ELR (cell line): ENCODE measurements at regions not wholly inside any gene's neighbourhood (a gene's known extent, or its start where the extent isn't known, plus 50 kb on each side); places are given as distances from the start of the nearest gene placed in this dataset.

ENCODE experiments used
- DNase-seq: peaks from one replicate; pipeline ENCODE4 v3.0.0-alpha.2; 2015; ENCODE audit warnings: low read depth

GRCh38 chr10:78620985-78621799 is 447.6 kb upstream of the ZMIZ1 start:
- no peak for DNase-seq

DNA sequence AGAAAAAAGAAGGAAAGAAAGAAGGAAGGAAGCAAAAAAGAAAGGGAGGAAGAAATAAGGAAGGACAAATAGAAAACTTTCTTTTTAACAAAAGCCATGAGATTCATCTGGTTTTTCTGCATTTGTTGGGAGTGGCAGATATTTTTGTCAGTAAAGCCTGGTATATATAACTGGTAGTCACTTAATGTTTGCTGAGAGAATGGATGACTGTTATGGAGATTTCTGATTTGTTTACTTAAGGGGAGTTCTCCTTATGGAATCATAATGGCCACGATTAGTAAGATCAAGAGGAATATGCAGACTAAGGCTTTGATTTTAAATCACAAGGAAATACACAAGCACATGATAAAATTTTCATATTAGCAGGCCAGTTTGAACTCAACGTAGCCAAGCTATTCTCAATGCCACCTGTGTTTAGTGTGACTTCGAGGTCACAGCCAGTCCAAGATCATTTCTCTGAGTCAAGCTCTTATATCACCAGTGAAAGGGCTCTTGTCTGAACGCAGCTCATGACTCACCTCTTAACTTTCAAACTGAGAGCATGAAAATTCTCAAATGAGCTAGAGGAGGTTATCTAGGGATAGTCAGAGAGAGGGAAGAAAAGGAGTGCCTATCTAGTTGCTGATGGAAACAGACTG is 445.1 kb upstream of the ZMIZ1 start:
- peak; percentile 70 for DNase-seq

DNA sequence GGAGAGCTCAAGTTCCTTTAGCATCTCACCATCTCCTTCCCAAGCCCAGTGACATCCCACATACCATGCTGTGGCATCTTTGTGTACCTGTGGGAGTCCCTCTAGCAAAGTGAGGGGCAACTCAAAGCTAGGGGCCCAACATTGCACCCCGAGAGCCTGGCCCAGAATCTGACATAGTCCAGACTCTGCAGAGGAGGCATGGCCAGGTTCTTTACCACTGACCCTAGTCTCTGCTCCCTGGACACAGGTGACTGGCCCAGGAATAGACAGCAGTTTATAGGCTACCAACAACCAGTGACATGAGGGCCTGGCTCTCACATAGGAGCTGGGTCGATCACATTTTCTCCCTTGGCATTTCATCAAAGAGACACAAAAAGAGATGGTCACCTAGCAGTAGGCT is 444.0 kb upstream of the ZMIZ1 start:
- DNase-seq = no peak

DNA sequence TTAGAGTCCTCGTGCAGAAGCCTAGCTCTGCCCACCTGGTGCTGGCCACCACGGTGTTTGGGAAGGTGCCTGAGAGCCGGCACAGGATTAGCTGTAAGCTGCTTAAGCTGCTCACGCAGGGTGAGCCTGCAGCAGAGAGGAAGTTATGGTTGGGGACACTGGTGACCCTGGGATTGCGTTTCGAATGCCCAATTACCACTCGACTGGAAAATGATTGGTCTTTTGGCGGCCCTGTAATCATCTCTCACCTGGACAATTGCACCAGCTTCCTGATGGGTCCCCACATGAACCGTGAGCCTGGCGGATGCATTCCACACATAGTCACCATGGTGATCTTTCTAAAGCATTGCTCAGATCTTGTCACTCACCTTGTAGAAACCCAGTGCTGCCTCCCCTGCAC is 442.3 kb upstream of the ZMIZ1 start:
- no peak for DNase-seq

DNA sequence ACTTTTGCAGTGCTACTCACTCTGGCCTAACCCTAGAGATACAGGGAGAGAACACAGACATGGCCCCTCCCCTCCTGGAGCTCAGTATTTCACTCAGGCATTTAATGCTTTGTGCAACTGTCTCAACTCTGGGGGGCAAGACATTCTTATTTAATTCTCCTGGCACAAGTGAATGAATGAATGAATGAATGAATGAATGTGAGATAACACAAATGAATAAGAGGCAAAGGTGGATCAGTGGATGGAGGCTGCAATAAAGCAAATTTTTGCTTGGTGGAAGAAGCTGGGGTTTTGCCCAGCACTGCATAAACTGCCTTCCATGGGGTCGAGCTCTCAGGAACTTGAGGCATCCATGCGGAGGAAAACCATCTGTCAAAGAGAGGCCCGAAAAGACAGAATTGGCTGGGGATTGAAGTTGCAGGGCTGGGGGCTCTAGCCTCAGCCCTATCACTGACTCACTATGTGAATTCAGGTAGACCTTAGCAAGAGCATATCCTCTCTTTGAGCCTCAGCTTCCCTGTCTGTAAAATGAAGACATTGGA is 441.4 kb upstream of the ZMIZ1 start:
- DNase-seq = no peak

- DNase-seq = no peak
These were observed 439.8 kb upstream of the ZMIZ1 start for GRCh38 chr10:78628976-78629375.

- no peak for DNase-seq
These were observed 439.0 kb upstream of the ZMIZ1 start for GRCh38 chr10:78629773-78630172.

- DNase-seq = no peak
These were observed 437.6 kb upstream of the ZMIZ1 start for GRCh38 chr10:78630944-78631838.

DNA sequence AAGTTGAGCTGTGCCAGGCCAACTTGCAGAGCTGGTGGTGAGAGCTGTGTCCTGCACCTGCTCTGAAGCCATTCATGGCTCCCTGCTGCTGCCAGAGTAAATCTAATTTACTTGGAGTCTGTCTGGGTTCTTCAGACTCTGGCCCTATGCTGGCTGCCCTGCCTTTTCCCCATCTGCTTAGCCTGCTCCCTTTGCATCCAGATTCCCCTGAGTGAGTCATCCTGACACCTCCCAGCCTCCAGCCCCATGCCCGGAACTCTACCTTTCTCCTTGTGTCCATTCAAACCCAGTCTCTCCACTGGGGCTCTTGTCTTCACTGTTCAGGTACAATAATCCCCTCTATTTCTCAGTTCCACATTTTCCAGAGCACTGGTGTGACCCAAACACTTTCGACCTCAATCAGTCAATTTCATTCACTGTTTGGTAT is 434.4 kb upstream of the ZMIZ1 start:
- peak; percentile 18 for DNase-seq

GRCh38 chr10:78634835-78635234 is 433.9 kb upstream of the ZMIZ1 start:
- no peak for DNase-seq

DNA sequence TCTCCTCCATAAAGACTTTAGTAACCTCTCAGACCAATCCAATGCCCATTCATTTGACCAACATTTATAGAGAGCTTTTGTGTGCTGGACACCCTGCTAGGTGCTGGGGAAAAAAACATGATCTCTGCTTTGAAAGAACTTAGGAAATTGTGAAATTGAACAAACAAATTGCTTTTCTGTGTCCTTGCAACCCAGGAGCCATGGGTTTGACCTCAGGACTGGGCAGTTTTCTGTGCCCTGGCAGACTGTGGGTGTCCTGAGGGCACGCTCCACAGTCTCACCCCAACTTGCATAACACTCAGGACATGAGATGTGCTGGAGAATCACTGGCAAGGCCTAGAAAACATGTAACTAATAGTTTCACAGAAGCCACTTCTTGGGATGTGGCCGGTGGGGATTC is 429.1 kb upstream of the ZMIZ1 start:
- DNase-seq = no peak

DNA sequence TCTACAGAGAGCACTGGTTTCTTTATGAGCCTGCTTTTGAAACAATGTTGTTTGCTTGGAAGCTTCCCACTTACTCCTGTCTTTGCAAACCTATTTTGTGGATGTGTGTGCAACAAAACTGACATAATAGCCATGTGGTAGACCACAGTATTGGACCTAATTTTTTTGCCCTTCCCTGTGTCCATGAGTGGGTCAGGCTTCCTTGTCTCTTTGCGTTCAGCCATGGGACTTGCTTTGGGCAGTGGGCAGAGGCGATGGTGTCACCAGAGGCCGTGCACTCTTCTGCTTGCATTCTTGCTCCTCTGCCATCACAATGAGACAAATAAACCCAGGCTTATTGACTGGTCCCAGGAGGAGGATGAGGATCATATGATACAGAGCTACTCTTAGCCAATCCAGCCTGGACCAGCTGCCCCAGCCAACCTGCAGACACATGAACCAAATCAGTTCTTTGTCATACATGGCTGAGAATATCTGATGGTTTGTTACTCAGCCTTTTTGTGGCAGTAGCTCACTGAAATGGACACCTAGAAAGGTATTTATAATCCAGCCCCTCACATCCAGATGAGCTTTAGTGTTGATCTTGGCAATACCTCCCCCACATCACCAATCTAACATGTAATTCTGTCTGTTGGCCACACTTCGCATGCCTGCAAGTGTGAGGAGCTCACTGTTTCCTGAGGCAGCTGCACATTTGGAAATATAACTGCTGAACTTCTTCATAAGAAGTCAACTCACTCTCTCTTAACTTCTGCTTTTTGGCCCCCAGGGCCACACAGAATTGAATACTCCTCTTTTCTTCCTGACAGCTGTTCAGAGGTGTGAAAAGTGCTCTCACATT is 427.8 kb upstream of the ZMIZ1 start:
- DNase-seq = no peak

DNA sequence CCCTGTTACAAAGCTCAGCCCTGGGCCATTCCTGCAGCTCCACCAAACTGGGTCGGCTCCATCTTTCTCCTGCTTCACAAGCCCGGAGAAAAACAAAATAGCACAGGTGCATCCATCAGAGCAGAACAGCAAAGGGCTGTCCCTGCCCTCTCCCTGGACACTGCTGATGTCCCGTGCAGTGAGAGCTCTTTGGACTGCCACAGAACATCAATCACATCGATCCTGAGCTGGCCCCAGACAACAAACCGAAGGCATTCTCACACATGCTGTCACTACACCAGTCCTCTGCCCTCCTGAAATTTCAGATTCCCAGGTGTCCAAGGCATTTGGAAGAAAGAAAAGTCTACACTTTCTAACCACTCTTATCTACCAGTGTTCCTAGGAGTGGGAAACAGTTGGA is 427.1 kb upstream of the ZMIZ1 start:
- DNase-seq = no peak

- no peak for DNase-seq
These were observed 426.4 kb upstream of the ZMIZ1 start for GRCh38 chr10:78642269-78642816.

GRCh38 chr10:78643513-78643912 is 425.3 kb upstream of the ZMIZ1 start:
- no peak for DNase-seq

GRCh38 chr10:78644550-78644949 is 424.2 kb upstream of the ZMIZ1 start:
- no peak for DNase-seq

DNA sequence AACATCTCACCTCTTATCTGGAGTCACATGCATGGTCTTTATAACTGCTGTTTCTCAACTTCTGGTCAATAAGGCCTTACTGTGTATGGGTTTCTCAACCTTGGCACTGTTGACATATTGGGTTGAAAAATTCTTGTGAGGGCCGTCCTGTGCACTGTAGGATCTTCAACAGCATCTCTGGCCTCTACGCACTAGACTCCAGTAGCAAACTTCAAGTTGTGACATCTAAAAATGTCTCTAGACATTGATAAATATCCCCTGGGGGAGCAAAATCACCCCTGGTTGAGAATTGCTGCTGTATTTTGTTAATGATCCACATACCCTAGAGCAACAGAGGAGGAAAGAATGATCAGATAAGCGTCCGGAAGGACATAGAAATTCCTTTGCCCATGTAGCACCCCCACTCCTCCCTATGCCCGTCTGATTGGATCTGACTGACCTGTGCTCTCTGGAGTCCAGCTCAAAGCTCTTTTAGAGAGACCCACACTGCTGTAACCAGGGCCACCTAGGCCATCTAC is 423.5 kb upstream of the ZMIZ1 start:
- no peak for DNase-seq

- no peak for DNase-seq
These were observed 422.8 kb upstream of the ZMIZ1 start for GRCh38 chr10:78645975-78646374.

DNA sequence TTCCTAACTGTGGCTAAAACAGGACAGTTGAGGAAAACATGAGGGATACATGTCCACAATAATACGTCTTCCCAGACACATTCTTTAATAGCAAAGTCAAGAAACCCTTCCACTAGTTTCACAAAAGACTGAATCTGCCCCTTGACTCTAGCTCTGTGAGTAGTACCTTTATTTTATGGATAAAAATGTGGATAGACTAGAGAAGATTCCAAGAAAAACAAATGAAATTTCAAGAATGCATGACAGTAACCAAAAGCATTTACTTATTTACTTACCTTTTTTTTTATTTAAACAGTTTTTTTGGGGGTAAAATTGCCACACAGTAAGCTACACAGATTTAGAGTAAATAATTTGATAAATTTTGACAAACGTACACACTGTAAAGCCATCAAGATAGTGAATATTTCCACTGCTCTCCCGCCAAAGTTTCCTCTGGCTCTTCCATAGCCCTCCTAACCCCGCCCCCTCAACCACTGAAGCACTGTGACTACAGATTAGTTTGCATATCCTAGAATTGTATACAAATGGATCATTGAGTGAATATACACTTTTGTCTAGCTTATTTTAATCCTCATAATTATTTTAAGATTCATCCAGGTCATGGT is 420.4 kb upstream of the ZMIZ1 start:
- DNase-seq = no peak

- DNase-seq = no peak
These were observed 419.3 kb upstream of the ZMIZ1 start for GRCh38 chr10:78649429-78649828.

DNA sequence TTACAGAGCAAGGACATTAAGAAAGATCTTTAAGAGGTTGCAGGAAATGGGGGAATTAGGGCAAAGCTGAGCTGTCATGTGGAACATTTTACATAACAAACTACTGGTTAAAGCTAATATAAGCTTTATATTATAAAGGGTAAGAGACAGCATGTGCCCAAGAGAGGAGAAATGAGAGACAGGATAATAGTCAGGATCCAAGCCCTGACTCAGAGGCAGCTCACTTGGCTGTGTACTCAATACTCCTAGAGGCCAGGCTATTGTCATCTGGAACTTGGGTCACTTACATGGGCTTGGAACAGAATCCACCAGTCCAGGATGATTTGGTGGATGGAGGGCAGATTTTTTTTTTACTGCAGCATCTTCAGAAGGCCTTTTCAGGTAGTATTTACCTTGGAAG is 418.6 kb upstream of the ZMIZ1 start:
- DNase-seq = no peak
